Mesothelial cell of epicardium (in vitro differentiated cells): ENCODE measurements at regions not wholly inside any gene's neighbourhood (a gene's known extent, or its start where the extent isn't known, plus 50 kb on each side); places are given as distances from the start of the nearest gene placed in this dataset.

Source experiments
- DNase-seq, 2 experiments: peaks; one replicate each; pipeline ENCODE4 v3.0.0; 2021; ENCODE audit warnings: low spot score in 2 of 2; ENCODE audit not compliant: unreplicated experiment in 2 of 2
- H3K27ac Mint-ChIP-seq: 2 replicates; pipeline ENCODE4 v1.8.0; 2021; ENCODE audit warnings: mixed read lengths
- H3K27me3 Mint-ChIP-seq: 2 replicates; pipeline ENCODE4 v1.8.0; 2021; ENCODE audit warnings: low read depth, mixed read lengths
- H3K36me3 Mint-ChIP-seq: 2 replicates; pipeline ENCODE4 v1.8.0; 2021; ENCODE audit warnings: mixed read lengths
- H3K4me1 Mint-ChIP-seq: 2 replicates; pipeline ENCODE4 v1.8.0; 2021; ENCODE audit warnings: mixed read lengths
- H3K4me3 Mint-ChIP-seq: 2 replicates; pipeline ENCODE4 v1.8.0; 2021; ENCODE audit warnings: mild to moderate bottlenecking, moderate library complexity, mixed read lengths
- H3K9me3 Mint-ChIP-seq: 2 replicates; pipeline ENCODE4 v1.8.0; 2021; ENCODE audit warnings: mixed read lengths
- CTCF ChIP-seq: fragments of 200-600 bp; sonication (generic); IDR thresholded peaks from one replicate; pipeline ENCODE4 v1.5.0; 2021; ENCODE audit warnings: antibody characterized with exemption; ENCODE audit not compliant: unreplicated experiment

- Mint-ChIP-seq H3K9me3 (no peaks in the 10 kb centered on the region), H3K27ac (no peak overlapping the region), H3K36me3 (no peaks in the 10 kb centered on the region), H3K27me3 (no peaks in the 10 kb centered on the region), H3K4me1 (no peaks in the 10 kb centered on the region), H3K4me3 (no peak overlapping the region)
- no peak for TF ChIP-seq CTCF
- no peak for DNase-seq
Measured at GRCh38 chr4:177761692-177762091, 319.5 kb upstream of the AGA start.

GRCh38 chr4:177769155-177769554 is 326.9 kb upstream of the AGA start:
- no peaks in the 10 kb centered on the region for H3K9me3 Mint-ChIP-seq
- H3K27me3 Mint-ChIP-seq: no peaks in the 10 kb centered on the region
- DNase-seq: no peak
- H3K4me1 Mint-ChIP-seq: no peaks in the 10 kb centered on the region
- no peaks in the 10 kb centered on the region for H3K36me3 Mint-ChIP-seq
- H3K4me3 Mint-ChIP-seq: no peak overlapping the region
- TF ChIP-seq CTCF: no peak
- H3K27ac Mint-ChIP-seq: no peak overlapping the region

GRCh38 chr4:177770776-177771175 is 328.5 kb upstream of the AGA start:
- H3K27me3 Mint-ChIP-seq: no peaks in the 10 kb centered on the region
- H3K4me3 Mint-ChIP-seq: no peak overlapping the region
- no peak for TF ChIP-seq CTCF
- DNase-seq: no peak
- H3K9me3 Mint-ChIP-seq: no peaks in the 10 kb centered on the region
- no peak overlapping the region for H3K27ac Mint-ChIP-seq
- H3K4me1 Mint-ChIP-seq: no peaks in the 10 kb centered on the region
- H3K36me3 Mint-ChIP-seq: no peaks in the 10 kb centered on the region

GRCh38 chr4:177771645-177772044 is 329.4 kb upstream of the AGA start:
- Mint-ChIP-seq H3K27me3 (no peaks in the 10 kb centered on the region), H3K9me3 (no peaks in the 10 kb centered on the region), H3K27ac (no peak overlapping the region), H3K36me3 (no peaks in the 10 kb centered on the region), H3K4me3 (no peak overlapping the region), H3K4me1 (no peaks in the 10 kb centered on the region)
- DNase-seq: no peak
- TF ChIP-seq CTCF: no peak

GRCh38 chr4:177778623-177779022 is 336.4 kb upstream of the AGA start:
- Mint-ChIP-seq H3K27ac (no peak overlapping the region), H3K27me3 (no peaks in the 10 kb centered on the region), H3K9me3 (no peaks in the 10 kb centered on the region), H3K4me3 (no peak overlapping the region), H3K4me1 (no peaks in the 10 kb centered on the region), H3K36me3 (no peaks in the 10 kb centered on the region)
- TF ChIP-seq CTCF: no peak
- no peak for DNase-seq

- H3K27ac Mint-ChIP-seq: no peak overlapping the region
- no peak overlapping the region for H3K4me3 Mint-ChIP-seq
- peaks cover 11% of the 10 kb centered on the region for H3K4me1 Mint-ChIP-seq
- H3K36me3 Mint-ChIP-seq: no peaks in the 10 kb centered on the region
- peaks cover 14% of the 10 kb centered on the region for H3K9me3 Mint-ChIP-seq
- no peaks in the 10 kb centered on the region for H3K27me3 Mint-ChIP-seq
- DNase-seq: no peak
- no peak for TF ChIP-seq CTCF
Measured at GRCh38 chr4:177785000-177785399, 342.8 kb upstream of the AGA start.
